GM12878 (cell line): ENCODE measurements at regions not wholly inside any gene's neighbourhood (a gene's known extent, or its start where the extent isn't known, plus 50 kb on each side); places are given as distances from the start of the nearest gene placed in this dataset.

ENCODE experiments used
- ATAC-seq: fragments of 200-7000 bp; cut with Tn5 transposase; 3 replicates; pipeline ENCODE4 v1.9.1; 2020; ENCODE audit warnings: mild to moderate bottlenecking, moderate library complexity
- BruUV-seq: library from RNA; stranded (reverse); fragments of 400-500 nt; replicated peaks from 2 replicates; lab custom pipeline; 2021; lab: Mats Ljungman, UMichigan
- CTCF ChIA-PET: fragments of 300-600 bp; sonication (Branson Sonifier 250); formaldehyde crosslinking; extraction: SDS; loops from one replicate; lab custom pipeline; 2021; ENCODE audit warnings: inconsistent platforms; lab: Yijun Ruan, JAX
- POLR2A ChIA-PET: fragments of 350-600 bp; formaldehyde crosslinking; extraction: SDS; loops from one replicate; lab custom pipeline; 2021; ENCODE audit warnings: inconsistent platforms; lab: Charles Lee
- RAD21 ChIA-PET: fragments of 300-600 bp; sonication (Branson Sonifier 250); formaldehyde crosslinking; loops from one replicate; lab custom pipeline; 2023; ENCODE audit warnings: antibody characterized with exemption; ENCODE audit not compliant: unreplicated experiment; lab: Charles Lee
- SMC1A ChIA-PET: fragments of 300-600 bp; sonication (Branson Sonifier 250); formaldehyde crosslinking; loops from one replicate; lab custom pipeline; 2023; ENCODE audit not compliant: unreplicated experiment, uncharacterized antibody; lab: Charles Lee
- DNase-seq: peaks from one replicate; pipeline ENCODE4 v3.0.0-alpha.2; 2011; ENCODE audit warnings: low read depth, low spot score
- FAIRE-seq: peaks from 3 replicates; lab custom pipeline; 2011; peaks lifted over from hg19 to GRCh38; lab: Jason Lieb, UNC
- H2AFZ ChIP-seq: 2 replicates; pipeline ENCODE4 v1.6.0; 2011; ENCODE audit warnings: low read depth, low read length, control low read depth; ENCODE audit not compliant: control insufficient read depth
- H3K27ac ChIP-seq: 2 replicates; pipeline ENCODE4 v1.5.1; 2011; ENCODE audit warnings: control low read depth; ENCODE audit not compliant: control insufficient read depth, insufficient read depth
- H3K27me3 ChIP-seq, 2 experiments: replicated peaks in 1 of 2; 2 replicates each; pipeline versions ENCODE4 v1.6.0 to v1.6.1; 2011; ENCODE audit warnings: low read length in 1 of 2; ENCODE audit not compliant: control insufficient read depth in 2 of 2, insufficient read depth in 2 of 2
- H3K36me3 ChIP-seq, 2 experiments: 2 replicates each; pipeline ENCODE4 v1.5.1; 2011; ENCODE audit warnings: low read length in 1 of 2; ENCODE audit not compliant: control insufficient read depth in 2 of 2, insufficient read depth in 2 of 2
- H3K4me1 ChIP-seq: 2 replicates; pipeline ENCODE4 v1.6.1; 2011; ENCODE audit warnings: mild to moderate bottlenecking, low read length, moderate library complexity, mixed read lengths; ENCODE audit not compliant: control insufficient read depth, insufficient read depth
- H3K4me2 ChIP-seq: 2 replicates; pipeline ENCODE4 v1.6.0; 2011; ENCODE audit warnings: control low read depth; ENCODE audit not compliant: control insufficient read depth, insufficient read depth
- H3K4me3 ChIP-seq: fragments of 200-600 bp; sonication (generic); 2 replicates; pipeline ENCODE4 v1.5.1; 2016
- H3K79me2 ChIP-seq: 2 replicates; pipeline ENCODE4 v1.6.0; 2011; ENCODE audit warnings: low read length; ENCODE audit not compliant: control insufficient read depth, insufficient read depth
- H3K9ac ChIP-seq: 2 replicates; pipeline ENCODE4 v1.8.0; 2011; ENCODE audit warnings: low read length, control low read depth, mixed read lengths; ENCODE audit not compliant: control insufficient read depth, insufficient read depth
- H3K9me3 ChIP-seq: replicated peaks from 3 replicates; pipeline ENCODE4 v1.5.1; 2011; ENCODE audit warnings: mild to moderate bottlenecking, low read length; ENCODE audit not compliant: control insufficient read depth, insufficient read depth
- H4K20me1 ChIP-seq: 2 replicates; pipeline ENCODE4 v1.6.0; 2011; ENCODE audit not compliant: control insufficient read depth, insufficient read depth
- SUZ12 ChIP-seq: fragments of 200-600 bp; sonication (generic); IDR thresholded peaks from one replicate; pipeline ENCODE4 v1.6.1; 2018; ENCODE audit warnings: antibody characterized with exemption, mild to moderate bottlenecking; ENCODE audit not compliant: unreplicated experiment
- TAF1 ChIP-seq: IDR thresholded peaks from 2 replicates; pipeline ENCODE4 v1.6.1; 2011; ENCODE audit warnings: mild to moderate bottlenecking, low read depth, low read length, borderline replicate concordance
- WGBS: methylation state at CpG from one replicate; pipeline ENCODE4 v1.1.6; 2016; ENCODE audit warnings: low lambda C conversion rate; ENCODE audit not compliant: insufficient replicate concordance, insufficient coverage; ENCODE audit errors: missing lambda C conversion rate; 5-methylcytosine and 5-hydroxymethylcytosine counted together
- in situ Hi-C: fragments of 300-500 bp; cut with MboI; formaldehyde crosslinking; loops from 9 replicates; pipeline ENCODE4 v1.14.3; 2018; ENCODE audit warnings: mixed read lengths
- intact Hi-C: fragments of 100-400 bp; cut with micrococcal nuclease; formaldehyde crosslinking; loops from one replicate; pipeline ENCODE4 v1.14.2; 2022; ENCODE audit not compliant: unreplicated experiment
- TF ChIP-seq, protein P1 (sequence below): IDR thresholded peaks from 2 replicates; pipeline ENCODE4 v1.6.1; 2011; ENCODE audit warnings: low read depth, low read length, improper control_type of control experiment, borderline replicate concordance
- TF ChIP-seq, protein P2 (sequence below): fragments of 450-650 bp; IDR thresholded peaks from 2 replicates; pipeline ENCODE4 v1.6.1; 2016; ENCODE audit warnings: mild to moderate bottlenecking

DNA sequence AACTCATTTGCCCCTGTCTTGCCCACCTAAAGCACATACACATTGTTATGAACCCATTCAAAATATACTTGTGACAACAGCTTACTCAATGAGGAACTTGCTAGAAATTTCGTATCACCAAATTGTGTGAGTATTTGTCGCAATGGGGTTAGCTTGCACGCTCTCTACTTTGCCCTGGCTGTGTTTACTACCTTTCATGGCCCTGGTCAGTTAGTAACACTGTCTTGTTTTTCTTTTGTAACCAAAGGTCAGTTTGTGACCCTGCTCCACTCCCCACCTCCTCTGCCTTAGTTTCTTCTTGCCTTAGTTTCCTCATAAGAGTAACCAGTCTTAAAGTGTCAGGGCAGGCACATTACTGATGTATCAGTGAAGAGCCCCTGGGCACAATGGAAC lies 205.8 kb upstream of the EEA1 start:
- CTCF ChIA-PET: interaction anchor here (0.6 to 9.0 kb wide), 14 partner anchors 11 to 434 kb away, joined by 3 to 120 read pairs (median 8); no protein-coding TSS in a partner anchor

More for the DNA sequence above, 205.8 kb upstream of the EEA1 start:
- in situ Hi-C loops: no loop called here
- no peak for DNase-seq
- H3K4me1 ChIP-seq: peaks cover 49% of the 10 kb centered on the region
- BruUV-seq: no TSS peak
- H3K4me3 ChIP-seq: peak overlapping the region; percentile 24; the same call in 1 of the 2 replicates
- no peaks in the 10 kb centered on the region for H3K27me3 ChIP-seq
- no peaks in the 10 kb centered on the region for H3K36me3 ChIP-seq
- RAD21 ChIA-PET: interaction anchor here (1.1 to 9.4 kb wide), 14 partner anchors 20 to 262 kb away, joined by 3 to 178 read pairs (median 43); partner anchors contain the start of gene NUDT4
- H4K20me1 ChIP-seq: no peaks in the 10 kb centered on the region
- WGBS: 25% methylated on average over 3 of the region's 3 CpGs
- TF ChIP-seq, protein P1, sequence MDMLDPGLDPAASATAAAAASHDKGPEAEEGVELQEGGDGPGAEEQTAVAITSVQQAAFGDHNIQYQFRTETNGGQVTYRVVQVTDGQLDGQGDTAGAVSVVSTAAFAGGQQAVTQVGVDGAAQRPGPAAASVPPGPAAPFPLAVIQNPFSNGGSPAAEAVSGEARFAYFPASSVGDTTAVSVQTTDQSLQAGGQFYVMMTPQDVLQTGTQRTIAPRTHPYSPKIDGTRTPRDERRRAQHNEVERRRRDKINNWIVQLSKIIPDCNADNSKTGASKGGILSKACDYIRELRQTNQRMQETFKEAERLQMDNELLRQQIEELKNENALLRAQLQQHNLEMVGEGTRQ: no peak
- TF ChIP-seq, protein P2, sequence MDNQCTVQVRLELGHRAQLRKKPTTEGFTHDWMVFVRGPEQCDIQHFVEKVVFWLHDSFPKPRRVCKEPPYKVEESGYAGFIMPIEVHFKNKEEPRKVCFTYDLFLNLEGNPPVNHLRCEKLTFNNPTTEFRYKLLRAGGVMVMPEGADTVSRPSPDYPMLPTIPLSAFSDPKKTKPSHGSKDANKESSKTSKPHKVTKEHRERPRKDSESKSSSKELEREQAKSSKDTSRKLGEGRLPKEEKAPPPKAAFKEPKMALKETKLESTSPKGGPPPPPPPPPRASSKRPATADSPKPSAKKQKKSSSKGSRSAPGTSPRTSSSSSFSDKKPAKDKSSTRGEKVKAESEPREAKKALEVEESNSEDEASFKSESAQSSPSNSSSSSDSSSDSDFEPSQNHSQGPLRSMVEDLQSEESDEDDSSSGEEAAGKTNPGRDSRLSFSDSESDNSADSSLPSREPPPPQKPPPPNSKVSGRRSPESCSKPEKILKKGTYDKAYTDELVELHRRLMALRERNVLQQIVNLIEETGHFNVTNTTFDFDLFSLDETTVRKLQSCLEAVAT: peak; percentile 83
- no peak for TF ChIP-seq SUZ12
- no peak for TF ChIP-seq TAF1
- H3K9ac ChIP-seq: 0 out of 2 replicates have a peak overlapping the region, but pooled peaks have one; percentile 5
- POLR2A ChIA-PET: interaction anchor here (0.5 to 5.9 kb wide), 8 partner anchors 28 to 282 kb away, joined by 3 to 52 read pairs (median 7); partner anchors contain the start of gene NUDT4
- intact Hi-C loops: loop anchor here (1.0 to 5.0 kb wide), 2 partner anchors 32 to 38 kb away; no protein-coding TSS in a partner anchor
- H3K27ac ChIP-seq: peak overlapping the region; percentile 78
- no peaks in the 10 kb centered on the region; the same call in 2 of the 3 replicates for H3K9me3 ChIP-seq
- peak overlapping the region; percentile 81 for H2AFZ ChIP-seq
- H3K4me2 ChIP-seq: peak overlapping the region; percentile 75
- ATAC-seq: no peak
- SMC1A ChIA-PET: interaction anchor here (0.6 to 13.8 kb wide), 23 partner anchors 8 to 280 kb away, joined by 3 to 221 read pairs (median 9); partner anchors contain the start of gene NUDT4
- FAIRE-seq: no peak
- H3K79me2 ChIP-seq: no peaks in the 10 kb centered on the region
